Large intestine (tissue), 3 donors: ENCODE measurements at regions not wholly inside any gene's neighbourhood (a gene's known extent, or its start where the extent isn't known, plus 50 kb on each side); places are given as distances from the start of the nearest gene placed in this dataset.
"Not testable (repeated sequence)": the region's sequence is repeated elsewhere in the genome, so short reads cannot be mapped to it uniquely, and the experiment has no call there.

ENCODE experiments used
- DNase-seq, 2 donors: peaks; one replicate each; pipeline versions ENCODE4 v3.0.0 to v3.0.0-alpha.2; 2013
- H3K27ac ChIP-seq: one replicate; pipeline ENCODE4 v1.5.1; 2013; ENCODE audit warnings: low read length
- H3K27me3 ChIP-seq: 2 replicates; pipeline ENCODE4 v1.6.1; 2013; ENCODE audit warnings: low read length; ENCODE audit not compliant: control insufficient read depth, insufficient read depth
- H3K36me3 ChIP-seq: 2 replicates; pipeline ENCODE4 v1.6.1; 2013; ENCODE audit warnings: low read length; ENCODE audit not compliant: control insufficient read depth, insufficient read depth
- H3K4me1 ChIP-seq: one replicate; pipeline ENCODE4 v1.6.1; 2013; ENCODE audit warnings: low read length; ENCODE audit not compliant: control insufficient read depth, insufficient read depth
- H3K4me3 ChIP-seq: one replicate; pipeline ENCODE4 v1.5.1; 2013; ENCODE audit warnings: low read length
- H3K9me3 ChIP-seq: one replicate; pipeline ENCODE4 v1.6.1; 2013; ENCODE audit warnings: mild to moderate bottlenecking, low read depth, low read length, moderate library complexity; ENCODE audit not compliant: control insufficient read depth
- WGBS: methylation state at CpG from one replicate; pipeline ENCODE4 v1.1.5; 2013; ENCODE audit warnings: low lambda C conversion rate; ENCODE audit not compliant: insufficient coverage; 5-methylcytosine and 5-hydroxymethylcytosine counted together

GRCh38 chr2:87461671-87462070 is 286.2 kb upstream of the PLGLB2 start:
- no CpG with 5 or more reads among the region's 4 CpGs for WGBS
- not testable (repeated sequence) for H3K9me3 ChIP-seq, H3K4me3 ChIP-seq, H3K36me3 ChIP-seq, DNase-seq, H3K27ac ChIP-seq, H3K27me3 ChIP-seq, H3K4me1 ChIP-seq

- H3K36me3 ChIP-seq, H3K9me3 ChIP-seq, H3K27ac ChIP-seq, H3K4me1 ChIP-seq, H3K4me3 ChIP-seq, DNase-seq, H3K27me3 ChIP-seq: not testable (repeated sequence)
- WGBS: no CpG with 5 or more reads among the region's 2 CpGs
Measured at GRCh38 chr2:87464219-87464618, 283.7 kb upstream of the PLGLB2 start.

GRCh38 chr2:87465730-87466129 is 282.2 kb upstream of the PLGLB2 start:
- not testable (repeated sequence) for H3K27me3 ChIP-seq, H3K4me3 ChIP-seq, H3K36me3 ChIP-seq, H3K9me3 ChIP-seq, H3K4me1 ChIP-seq, DNase-seq, H3K27ac ChIP-seq
- no CpG with 5 or more reads among the region's 3 CpGs for WGBS

- H3K27me3 ChIP-seq, H3K4me3 ChIP-seq, H3K27ac ChIP-seq, H3K4me1 ChIP-seq, H3K36me3 ChIP-seq, H3K9me3 ChIP-seq: not testable (repeated sequence)
- peak; percentile 28 to 73 for DNase-seq
- WGBS: no CpG with 5 or more reads among the region's 8 CpGs
Measured at GRCh38 chr2:87466591-87467120, 281.2 kb upstream of the PLGLB2 start.

- H3K4me1 ChIP-seq, H3K4me3 ChIP-seq, DNase-seq, H3K27ac ChIP-seq, H3K9me3 ChIP-seq, H3K36me3 ChIP-seq, H3K27me3 ChIP-seq: not testable (repeated sequence)
- no CpG with 5 or more reads among the region's 12 CpGs for WGBS
Measured at GRCh38 chr2:87468429-87468981, 279.4 kb upstream of the PLGLB2 start.

- H3K4me1 ChIP-seq, H3K9me3 ChIP-seq, H3K4me3 ChIP-seq, H3K27ac ChIP-seq, H3K27me3 ChIP-seq, H3K36me3 ChIP-seq, DNase-seq: not testable (repeated sequence)
- no CpG with 5 or more reads among the region's 19 CpGs for WGBS
Measured at GRCh38 chr2:87469180-87470151, 278.4 kb upstream of the PLGLB2 start.

GRCh38 chr2:87470381-87471380 is 277.2 kb upstream of the PLGLB2 start:
- not testable (repeated sequence) for H3K9me3 ChIP-seq, H3K4me1 ChIP-seq, H3K36me3 ChIP-seq, DNase-seq, H3K27me3 ChIP-seq, H3K27ac ChIP-seq, H3K4me3 ChIP-seq
- no CpG with 5 or more reads among the region's 25 CpGs for WGBS

- H3K9me3 ChIP-seq, DNase-seq, H3K27ac ChIP-seq, H3K4me1 ChIP-seq, H3K4me3 ChIP-seq, H3K27me3 ChIP-seq, H3K36me3 ChIP-seq: not testable (repeated sequence)
- no CpG with 5 or more reads among the region's 3 CpGs for WGBS
Measured at GRCh38 chr2:87471478-87471877, 276.4 kb upstream of the PLGLB2 start.

GRCh38 chr2:87476223-87476872 is 271.5 kb upstream of the PLGLB2 start:
- no CpG with 5 or more reads among the region's 5 CpGs for WGBS
- not testable (repeated sequence) for H3K9me3 ChIP-seq, H3K27ac ChIP-seq, H3K36me3 ChIP-seq, DNase-seq, H3K4me1 ChIP-seq, H3K4me3 ChIP-seq, H3K27me3 ChIP-seq

- WGBS: no CpG with 5 or more reads among the region's 5 CpGs
- not testable (repeated sequence) for H3K9me3 ChIP-seq, H3K27me3 ChIP-seq, H3K4me1 ChIP-seq, H3K4me3 ChIP-seq, H3K27ac ChIP-seq, DNase-seq, H3K36me3 ChIP-seq
Measured at GRCh38 chr2:87476936-87477335, 271.0 kb upstream of the PLGLB2 start.
